Kidney tubule cell (primary cell): ENCODE measurements at regions not wholly inside any gene's neighbourhood (a gene's known extent, or its start where the extent isn't known, plus 50 kb on each side); places are given as distances from the start of the nearest gene placed in this dataset.

Source experiments
- DNase-seq: peaks from one replicate; pipeline ENCODE4 v3.0.0-alpha.2; 2018; ENCODE audit warnings: low spot score

DNA sequence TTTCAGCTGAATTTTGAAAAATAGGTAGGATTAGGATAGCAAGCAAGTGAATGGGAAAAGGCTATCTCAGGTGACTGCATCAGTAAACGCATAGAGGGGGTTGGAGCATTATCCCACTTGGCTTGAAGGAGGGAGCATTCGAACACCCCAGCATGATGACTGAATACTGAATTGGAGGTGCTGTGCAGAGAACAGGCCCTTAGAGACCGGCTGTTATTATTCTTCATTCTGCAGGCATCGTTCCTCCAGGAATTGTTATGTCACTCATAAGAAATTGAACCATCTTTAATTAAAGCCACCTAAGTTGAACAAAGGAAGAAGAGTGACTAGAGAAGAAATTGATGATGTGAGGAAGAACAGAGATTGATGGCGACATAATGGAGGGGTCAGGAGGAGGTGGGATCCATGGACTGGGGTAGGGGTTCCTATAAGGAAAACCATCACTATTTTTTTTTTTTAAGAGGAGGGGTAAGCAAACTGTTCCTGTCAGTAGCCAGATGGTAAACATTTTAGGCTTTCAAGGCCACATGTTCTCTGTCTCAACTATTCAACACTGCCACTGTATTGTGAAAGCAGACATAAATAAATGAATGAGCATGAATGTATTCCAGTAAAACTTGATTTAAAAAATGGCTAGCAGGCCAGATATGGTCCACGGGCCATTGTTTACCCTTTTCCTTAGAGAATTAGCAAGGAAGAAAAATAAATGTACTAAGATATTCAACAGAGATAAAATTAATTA, 264.7 kb upstream of the TAC1 start:
- no peak for DNase-seq

DNA sequence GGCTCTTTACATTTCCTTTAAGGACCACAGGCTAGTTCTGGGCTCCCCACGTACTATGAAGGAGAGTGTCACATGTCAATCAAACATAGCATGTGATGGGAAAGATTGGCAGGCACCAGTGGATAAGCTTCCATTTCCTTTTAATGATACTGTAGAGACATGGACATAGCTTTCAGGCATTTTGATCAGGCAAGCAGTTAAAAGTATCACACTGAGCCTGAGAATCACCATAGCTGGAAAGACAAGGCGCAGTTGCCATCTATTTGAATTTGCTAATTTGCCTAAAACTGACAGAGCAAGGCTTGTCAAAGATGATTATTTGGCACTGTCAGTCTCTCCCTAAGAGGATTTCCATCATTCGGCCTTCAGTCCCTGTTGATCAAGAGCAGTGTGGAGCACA, 263.4 kb upstream of the TAC1 start:
- DNase-seq = no peak

DNA sequence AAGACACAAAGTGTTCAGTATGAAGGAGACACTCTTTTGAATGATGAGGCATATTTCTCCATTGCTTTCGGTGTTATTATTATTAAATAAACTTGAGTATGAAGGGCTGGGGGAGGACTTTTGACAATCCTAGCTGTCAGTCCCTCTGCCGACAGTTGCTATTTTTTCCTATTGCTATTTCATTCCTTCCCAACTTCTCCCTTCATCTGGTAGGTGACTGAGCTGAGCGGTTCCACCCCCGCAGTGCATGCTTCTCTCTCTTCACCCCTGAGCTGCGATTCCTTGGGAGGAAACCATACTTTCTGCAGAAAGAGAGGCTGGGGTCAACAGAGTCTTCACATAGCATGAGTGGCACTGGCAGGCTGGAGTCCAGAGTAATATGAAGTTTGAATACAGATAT, 261.2 kb upstream of the TAC1 start:
- no peak for DNase-seq

DNA sequence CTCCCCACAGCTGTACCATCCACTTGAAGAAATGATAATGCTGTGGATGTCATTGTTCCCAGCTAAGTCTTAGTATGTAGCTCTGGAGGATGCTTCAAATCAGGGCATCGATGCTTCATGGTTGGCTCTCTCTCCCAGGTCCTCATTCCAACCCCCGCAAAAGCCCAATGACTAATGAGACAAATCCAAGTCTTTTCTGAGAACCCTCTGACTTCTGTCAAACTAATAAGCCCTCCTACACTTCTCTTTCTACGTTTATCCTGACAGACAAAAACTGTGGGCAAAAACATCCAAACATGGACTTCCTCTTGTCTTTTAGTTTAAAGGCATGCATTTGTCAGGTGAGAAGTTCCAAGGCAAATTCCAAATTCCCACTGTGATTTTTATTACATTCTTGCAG, 260.4 kb upstream of the TAC1 start:
- DNase-seq = no peak

DNA sequence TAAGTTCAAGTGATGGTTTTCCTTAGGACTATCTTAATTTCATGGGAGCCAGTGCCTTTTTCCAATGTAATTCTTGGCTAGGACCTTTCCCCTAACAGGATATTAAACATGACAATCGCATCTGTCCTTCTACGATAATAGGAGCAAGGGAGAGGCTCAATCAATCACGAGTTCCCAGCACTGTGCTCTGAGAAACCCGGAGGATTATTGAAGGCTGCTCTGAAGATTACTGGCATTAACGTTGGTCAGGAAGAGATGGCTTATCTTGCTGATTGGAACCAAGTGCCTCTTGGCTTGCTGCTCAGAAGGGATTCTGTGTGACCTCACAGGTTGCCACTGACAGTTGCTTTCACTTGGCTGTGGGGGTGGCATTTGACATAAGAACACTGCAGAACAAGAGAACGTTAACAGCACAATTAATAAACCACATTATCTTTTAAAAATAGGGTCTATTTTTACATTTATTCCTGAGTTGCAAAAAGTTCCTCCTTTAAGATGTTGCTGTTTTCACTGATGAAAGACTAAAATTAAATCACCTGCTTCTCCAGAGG, 252.1 kb upstream of the TAC1 start:
- no peak for DNase-seq

DNA sequence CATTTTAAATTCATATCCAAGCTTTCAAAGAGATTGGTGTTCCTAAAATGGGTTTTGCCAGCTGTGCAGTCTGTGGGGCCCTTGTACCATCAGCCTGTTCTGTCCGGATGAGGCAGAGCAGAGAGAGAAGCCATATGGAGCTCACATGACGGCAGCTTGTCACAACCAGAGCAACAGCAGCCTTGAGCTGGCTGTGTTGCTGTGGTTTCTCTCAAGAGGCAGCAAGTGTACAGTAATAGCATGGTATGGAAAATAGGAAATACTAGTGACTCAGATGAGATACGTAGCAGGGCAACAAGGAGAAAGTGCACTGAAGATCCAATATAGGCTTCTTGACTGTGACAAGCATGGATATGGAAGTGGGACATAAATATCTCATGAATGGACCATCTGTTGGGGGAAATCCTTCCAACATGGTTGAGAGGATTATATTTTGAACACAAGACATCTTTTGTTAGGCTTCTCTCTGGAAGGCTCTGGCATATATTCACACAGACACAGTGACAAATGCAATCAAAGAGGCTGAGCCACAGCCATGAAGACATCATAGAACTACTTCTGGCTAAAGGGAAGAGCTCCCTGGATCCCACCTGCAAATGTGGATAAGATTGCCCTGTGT, 251.0 kb upstream of the TAC1 start:
- DNase-seq = no peak

DNA sequence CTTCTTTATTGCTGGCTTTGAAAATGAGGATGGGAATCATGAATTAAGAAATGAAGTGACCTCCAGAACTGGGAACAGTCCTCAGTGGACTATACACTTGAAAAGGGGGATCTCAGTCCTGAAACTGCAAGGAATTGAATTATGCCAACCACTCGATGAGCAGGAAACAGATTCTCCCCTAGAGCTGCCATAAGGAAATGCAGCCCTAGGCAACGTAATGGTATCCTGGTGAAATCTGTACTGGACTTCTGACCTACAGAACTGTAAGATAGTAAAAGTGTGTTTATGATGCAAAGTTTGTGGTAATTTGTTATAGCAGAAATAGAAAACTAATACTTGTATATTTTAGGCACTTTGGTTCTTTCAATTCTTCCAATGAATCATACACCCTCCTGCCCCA, 236.4 kb upstream of the TAC1 start:
- no peak for DNase-seq

DNA sequence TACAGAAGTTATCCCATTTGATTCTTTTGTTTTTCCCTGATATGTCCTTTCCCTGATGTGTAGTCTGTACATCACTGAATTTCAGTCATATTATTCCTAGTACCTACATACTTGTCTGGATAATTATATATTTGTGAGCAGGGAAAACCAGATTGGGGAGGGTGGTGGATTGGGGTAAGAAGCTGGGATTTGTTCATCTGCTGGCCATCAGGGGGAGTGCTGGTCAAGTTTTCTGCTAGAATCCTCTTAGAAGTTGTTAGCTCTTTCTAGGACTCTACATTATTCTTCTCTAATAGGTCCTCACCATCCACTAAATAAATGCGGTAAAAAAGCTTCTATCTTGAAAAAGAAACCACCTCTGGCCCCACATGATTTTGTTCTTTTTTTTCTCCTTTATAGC, 232.7 kb upstream of the TAC1 start:
- DNase-seq = peak; percentile 41

DNA sequence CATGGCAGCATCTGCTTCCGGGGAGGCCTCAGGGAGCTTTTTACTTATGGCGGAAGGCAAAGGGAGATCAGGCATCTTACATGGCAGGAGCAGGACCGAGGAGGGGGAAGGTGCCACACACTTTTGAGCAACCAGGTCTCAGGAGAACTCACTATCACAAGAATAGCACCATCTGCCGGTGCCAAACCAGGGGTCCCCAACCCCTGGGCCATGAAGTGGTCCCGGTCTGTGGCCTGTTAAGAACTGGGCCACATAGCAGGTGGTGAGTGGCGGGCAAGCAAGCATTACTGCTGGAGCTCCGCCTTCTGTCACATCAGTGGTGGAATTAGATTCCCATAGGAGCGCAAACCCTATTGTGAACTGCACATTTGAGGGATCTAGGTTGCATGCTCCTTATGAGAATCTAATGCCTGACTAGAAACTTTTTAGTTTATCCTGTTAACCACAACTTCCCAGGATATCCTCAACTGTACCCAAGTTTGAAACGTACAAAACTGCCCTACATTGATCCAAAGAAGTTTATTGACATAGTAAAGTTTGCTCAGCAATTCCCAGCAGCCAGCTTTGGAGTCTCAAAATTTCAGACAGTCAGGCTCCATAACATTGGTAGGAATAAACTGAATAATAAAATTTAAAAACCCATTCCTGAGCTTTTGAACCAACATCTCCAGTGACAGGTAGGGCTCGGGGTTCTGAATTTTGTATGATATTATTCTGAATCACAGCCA, 228.4 kb upstream of the TAC1 start:
- DNase-seq = no peak

DNA sequence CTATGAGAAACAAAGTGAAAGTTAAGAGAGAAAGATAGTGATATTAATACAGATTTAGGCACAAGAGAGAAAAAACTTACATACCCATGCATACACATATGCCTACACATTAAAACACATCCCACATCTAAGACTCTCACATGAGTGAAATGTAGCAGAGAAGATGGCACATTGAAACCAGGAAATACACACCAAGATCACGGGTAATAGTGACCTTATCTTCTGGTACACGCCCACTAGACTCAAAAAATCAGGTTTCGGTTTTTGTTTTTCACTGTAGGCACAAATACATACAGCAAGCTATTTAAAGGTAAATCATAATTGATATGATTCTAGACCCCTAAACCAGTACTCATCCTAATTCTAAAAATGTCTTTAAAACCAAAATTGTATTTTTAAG, 225.2 kb upstream of the TAC1 start:
- DNase-seq = no peak

DNA sequence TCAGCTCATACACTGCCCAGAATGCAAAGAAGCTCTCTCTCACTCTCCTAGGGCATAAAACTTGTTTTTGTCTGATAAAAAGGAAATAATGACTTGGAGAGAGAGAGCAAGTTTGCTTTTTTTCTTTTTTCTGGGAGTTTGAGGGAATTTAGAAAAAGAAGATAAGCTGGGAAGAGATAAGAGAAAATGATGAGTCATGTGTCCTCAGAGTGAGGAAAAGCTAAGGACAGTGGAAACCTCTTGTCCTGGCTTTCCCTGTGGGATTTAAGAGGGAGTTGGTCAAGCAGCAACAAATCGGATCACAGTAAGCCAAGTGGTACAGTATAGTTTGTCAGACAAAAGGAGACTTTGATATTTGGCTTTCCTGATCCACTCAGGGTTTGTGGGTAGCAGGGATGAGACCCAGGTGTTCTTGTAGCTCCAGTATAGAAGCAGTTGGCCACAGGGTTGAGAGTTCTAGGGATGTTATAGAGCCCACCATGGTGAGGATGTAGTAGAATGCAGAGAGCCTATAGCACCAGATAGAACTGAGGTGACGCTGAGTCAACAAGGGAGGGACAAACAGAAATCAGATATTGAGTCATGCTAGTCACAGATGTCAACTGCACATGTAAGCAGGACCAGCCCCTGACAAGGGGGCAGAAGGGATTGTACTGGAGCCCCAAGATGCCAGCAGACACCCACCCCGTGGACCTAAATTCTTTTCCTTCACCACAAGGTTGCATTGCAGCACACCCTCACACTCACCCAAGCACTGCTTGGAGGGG, 219.3 kb upstream of the TAC1 start:
- DNase-seq = no peak

DNA sequence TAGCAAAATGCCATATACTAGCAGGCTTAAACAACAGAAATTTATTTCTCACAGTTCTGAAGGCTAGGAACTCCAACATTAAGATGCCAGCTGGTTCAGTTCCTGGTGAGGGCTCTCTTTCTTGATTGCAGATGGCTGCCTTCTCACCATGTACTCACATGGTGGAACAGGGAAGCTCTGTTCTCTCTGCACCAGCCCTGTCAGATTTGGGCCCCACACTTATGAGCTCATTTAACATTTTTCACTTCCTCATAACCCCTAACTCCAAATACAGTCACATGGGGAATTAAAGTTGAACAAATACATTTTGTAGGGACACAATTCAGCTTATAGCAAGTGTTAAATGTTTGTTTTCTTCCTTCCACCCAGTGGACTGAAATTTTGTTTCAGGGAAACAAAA, 218.6 kb upstream of the TAC1 start:
- DNase-seq = no peak

DNA sequence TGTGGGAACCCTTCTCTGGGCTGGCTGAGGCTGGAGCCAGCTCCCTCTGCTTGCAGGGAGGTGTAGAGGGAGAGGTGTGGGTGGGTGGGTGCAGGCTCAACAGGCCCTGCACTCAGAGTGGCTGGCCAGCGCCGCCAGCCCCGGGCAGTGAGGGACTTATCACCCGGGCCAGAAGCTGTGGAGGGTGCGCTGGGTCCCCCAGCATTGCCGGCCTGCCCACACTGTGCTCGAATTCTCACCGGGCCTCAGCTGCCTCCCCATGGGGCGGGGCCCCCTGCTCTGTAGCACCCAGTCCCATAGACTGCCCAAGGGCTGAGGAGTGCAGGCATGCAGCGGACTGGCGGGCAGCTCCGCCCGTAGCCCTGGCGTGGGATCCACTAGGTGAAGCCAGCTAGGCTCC, 190.7 kb upstream of the TAC1 start:
- no peak for DNase-seq

DNA sequence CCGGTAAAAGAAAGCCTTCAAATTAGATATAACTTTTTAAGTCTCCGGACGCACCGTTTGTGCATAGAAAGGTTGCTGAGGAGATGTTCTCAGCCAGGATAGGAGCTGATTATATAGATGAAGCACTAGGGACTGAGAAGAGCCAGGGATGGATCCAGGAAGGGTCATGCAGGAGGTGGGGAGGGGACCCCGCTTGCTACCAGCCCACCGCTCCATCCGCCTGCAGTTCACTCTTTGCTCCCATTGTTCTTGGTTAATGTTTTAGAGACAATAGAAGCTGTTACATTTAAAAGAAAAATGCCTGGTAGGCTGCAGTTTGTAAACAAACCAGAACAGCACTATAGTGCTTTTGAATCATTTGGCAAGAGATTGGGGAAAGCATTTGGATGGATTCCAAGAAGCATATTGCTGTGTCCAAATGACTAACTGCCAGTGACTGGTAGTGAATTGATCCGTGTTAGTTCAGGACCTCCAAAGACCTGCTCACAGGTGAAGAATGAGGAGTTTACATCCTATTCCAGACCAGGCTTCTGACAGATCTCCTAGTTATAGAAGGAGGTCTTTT, 175.9 kb upstream of the TAC1 start:
- DNase-seq = peak; percentile 15

DNA sequence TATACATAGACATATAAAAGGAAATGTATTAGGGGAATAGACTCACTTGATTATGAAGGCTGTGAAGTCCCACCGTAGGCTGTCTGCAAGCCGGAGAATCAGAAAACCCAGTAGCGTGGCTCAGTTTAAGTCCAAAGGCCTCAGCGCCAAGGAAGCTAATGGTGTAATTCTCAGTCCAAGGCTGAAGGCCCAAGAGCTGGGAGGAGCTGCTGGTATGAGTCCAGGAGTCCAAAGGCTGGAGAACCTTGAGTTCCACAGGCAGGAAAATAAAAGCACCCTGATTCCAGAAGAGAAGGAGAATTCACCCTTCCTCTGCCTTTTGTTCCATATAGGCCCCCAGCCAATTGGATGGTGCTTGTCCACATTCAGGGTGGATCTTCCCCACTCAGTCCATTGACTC, 166.2 kb upstream of the TAC1 start:
- DNase-seq = no peak

DNA sequence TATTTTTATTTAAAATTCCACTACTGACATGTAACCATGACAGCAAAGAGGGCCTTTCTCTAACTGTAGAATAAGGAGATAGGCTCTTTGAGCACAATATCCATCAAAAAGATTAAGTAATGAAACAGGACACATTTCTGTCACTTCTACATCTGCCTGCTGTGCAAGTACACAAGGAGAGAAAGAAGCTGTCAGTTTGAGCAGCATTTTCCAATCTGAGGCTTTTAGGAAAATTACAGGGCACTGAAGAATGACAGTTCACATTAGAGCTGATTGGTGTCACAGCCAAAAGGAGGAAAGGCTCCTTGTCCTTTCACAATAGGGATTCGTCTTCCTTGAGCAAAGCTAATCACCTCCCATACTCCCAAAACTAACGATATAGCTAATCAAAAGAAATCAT, 158.8 kb upstream of the TAC1 start:
- DNase-seq = no peak

DNA sequence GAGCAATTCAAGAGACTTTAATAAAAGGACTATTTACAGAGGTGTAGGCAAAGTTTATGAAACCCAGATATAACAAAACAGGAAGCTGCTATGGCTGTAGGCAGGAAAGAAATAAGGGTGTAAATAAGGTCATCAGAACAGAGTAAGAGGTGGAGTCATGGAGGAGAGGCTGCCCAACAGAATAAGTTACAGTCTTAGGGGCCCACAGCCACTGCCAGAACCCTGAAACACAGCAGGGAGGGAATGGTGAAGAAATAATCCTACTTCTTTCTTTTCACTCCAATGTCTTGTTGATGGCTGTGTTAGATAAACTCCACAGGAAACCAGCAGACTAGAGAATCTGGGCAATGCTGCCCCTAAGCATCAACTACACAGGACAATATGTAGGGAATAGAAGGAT, 155.8 kb upstream of the TAC1 start:
- DNase-seq = no peak

DNA sequence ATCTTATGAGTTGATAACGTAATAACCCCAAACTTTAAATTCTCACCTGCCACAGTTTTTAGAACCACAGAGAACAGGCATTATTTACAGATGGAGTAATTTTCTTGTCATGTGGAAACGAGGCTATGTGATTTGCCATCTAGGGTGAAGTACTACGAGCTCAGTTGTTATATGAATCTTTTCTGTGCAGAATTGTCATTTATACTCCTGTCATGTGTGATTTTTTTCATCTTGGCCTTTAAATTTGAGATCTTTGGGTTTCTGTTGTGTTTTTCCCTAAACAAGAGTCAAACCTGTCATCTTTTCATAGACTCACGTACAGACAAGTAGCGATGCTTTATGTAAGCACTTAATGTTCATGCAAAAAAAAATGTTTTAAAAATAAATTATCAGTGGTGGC, 153.7 kb upstream of the TAC1 start:
- DNase-seq = no peak

DNA sequence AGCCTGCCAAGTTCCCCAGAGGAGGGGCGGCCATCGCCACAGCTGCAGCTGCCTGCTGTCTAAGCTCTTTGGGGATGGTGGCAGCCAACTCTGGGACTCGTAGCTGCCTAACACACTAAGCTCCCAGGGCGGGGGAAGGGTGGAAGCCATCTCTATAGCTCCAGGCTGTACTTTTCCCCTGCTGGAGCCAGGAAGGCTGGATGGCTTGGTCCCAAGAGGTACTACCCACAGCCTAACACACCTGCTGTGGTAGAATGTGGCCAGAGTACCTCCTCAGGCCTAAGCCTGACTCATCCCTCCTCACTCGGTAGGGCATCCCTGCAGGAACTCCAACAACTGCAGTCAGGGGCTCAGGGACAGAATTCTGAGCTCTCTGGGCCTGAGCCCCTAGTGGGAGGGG, 151.7 kb upstream of the TAC1 start:
- DNase-seq = no peak

DNA sequence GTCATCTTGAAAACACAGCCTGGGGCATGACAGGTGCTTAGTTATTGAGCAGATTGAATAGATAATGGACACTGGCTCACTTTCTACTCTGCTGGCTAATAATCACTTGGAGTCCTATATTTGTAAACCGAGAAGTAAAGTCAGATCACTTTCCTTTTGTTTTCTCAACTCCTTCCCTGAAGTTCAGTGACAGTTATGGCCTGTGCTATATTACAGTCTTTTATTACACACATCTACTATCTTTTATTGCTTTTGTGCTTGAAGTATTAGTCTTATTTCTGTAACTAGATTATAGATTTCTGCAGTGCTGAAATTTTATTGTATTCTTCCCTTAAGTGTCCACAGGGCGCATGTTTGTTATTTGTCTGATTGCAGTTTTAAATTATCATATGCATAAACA, 136.4 kb upstream of the TAC1 start:
- no peak for DNase-seq

DNA sequence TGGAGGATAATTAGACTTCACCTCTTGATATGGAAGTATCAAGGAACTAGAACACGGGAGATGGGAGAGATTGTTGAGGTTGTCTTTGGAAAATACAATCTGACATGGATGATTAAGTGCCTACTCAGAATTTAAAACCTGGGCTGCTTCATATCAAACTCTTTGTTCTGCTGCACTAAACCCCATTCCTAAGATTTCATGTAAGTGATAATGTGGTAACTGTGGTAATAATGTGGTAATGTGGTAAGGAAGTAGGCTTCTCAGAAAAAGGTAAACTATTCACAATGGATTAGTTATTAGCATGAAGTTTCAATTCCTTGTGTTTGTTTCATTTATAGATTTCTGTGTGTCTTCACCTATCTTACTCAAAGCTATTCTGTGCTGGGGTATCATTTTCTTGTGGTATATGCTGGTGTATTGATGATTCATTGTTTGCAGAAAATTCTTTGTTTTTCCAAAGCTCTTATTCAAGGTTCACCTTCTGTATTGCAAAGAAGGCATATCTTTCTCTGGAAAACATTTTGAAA, 129.9 kb upstream of the TAC1 start:
- DNase-seq = peak; percentile 81

DNA sequence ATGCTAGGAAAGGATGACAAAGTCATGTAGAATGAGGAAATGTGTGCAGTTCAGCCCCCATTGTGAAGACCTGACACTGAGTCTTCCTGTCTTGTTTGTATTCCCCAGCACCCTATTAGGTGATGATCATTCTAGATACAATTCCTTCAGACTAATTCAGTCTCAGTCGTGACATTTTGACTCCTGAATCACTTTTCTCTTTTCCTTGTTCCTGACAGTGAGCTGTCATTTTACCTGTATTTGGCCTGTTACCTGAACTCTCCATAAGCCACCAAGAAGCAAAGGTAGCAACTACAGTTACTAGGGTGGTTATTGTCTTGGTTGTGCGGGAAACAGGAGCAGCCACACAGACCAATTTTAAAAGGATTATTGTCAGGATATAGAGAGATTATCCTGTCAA, 111.4 kb upstream of the TAC1 start:
- DNase-seq = peak; percentile 50
